ENCODE measurements at regions not wholly inside any gene's neighbourhood (a gene's known extent, or its start where the extent isn't known, plus 50 kb on each side); places are given as distances from the start of the nearest gene placed in this dataset.

- H2BK120ac ChIP-seq (replicated peaks; ENCODE audit: low read depth, low read length), result no peak overlapping the region
- CTCF ChIA-PET (ENCODE audit: partially characterized antibody), result interaction anchor here (0.6 to 3.1 kb wide), 10 partner anchors 9 to 496 kb away, joined by 3 to 19 read pairs (median 4); no protein-coding TSS in a partner anchor
- no peak overlapping the region for H4K91ac ChIP-seq (replicated peaks; ENCODE audit: insufficient read length, low read length)
These were observed 512.6 kb upstream of the FAM241A start for GRCh38 chr4:111632641-111633151.

More at GRCh38 chr4:111632641-111633151, 512.6 kb upstream of the FAM241A start:
- no peak overlapping the region for H3K4me3 ChIP-seq (ENCODE audit: extremely low read depth in 1 of 4, insufficient read depth in 2 of 4, low read depth in 3 of 4, low read length in 4 of 4)
- no peak overlapping the region for H3K4ac ChIP-seq (replicated peaks; ENCODE audit: insufficient read length, low read depth, low read length)
- no peaks in the 10 kb centered on the region for H3K9me3 ChIP-seq (ENCODE audit: insufficient read depth in 2 of 2, low read depth in 1 of 2, low read length in 1 of 2)
- H3K36me3 ChIP-seq (ENCODE audit: control insufficient read depth in 2 of 4, insufficient read depth in 4 of 4, low read length in 3 of 4), result no peaks in the 10 kb centered on the region
- H4K8ac ChIP-seq (ENCODE audit: extremely low read depth, insufficient read depth, low read length), result no peak overlapping the region
- no peaks in the 10 kb centered on the region for H3K27me3 ChIP-seq (replicated peaks in 1 of 4; ENCODE audit: control insufficient read depth in 3 of 4, extremely low read depth in 1 of 4, insufficient read depth in 3 of 4, low read length in 3 of 4)
- no peak overlapping the region for H2BK20ac ChIP-seq (ENCODE audit: low read length)
- no peak overlapping the region for H3K4me2 ChIP-seq (ENCODE audit: insufficient read depth in 1 of 2, low read depth in 2 of 2, low read length in 2 of 2)
- H3K18ac ChIP-seq (ENCODE audit: extremely low read depth, low read length), result no peak overlapping the region
- no peak overlapping the region for H3K9ac ChIP-seq (replicated peaks in 1 of 4; ENCODE audit: extremely low read depth in 1 of 4, low read depth in 3 of 4, low read length in 3 of 4)
- FAIRE-seq (no peak), DNase-seq (ENCODE audit: low read depth in 1 of 2, low spot score in 2 of 2) (no peak)
- no peak overlapping the region for H2AK5ac ChIP-seq (ENCODE audit: low read depth, low read length)
- H3K56ac ChIP-seq (replicated peaks; ENCODE audit: insufficient read length, low read depth, low read length), result no peak overlapping the region
- no peak overlapping the region for H2BK15ac ChIP-seq (ENCODE audit: low read length)
- POLR2A ChIA-PET (ENCODE audit: partially characterized antibody), result no interaction called here
- WGBS, 2 experiments (ENCODE audit: extremely low coverage in 1 of 2, insufficient coverage in 1 of 2, insufficient read length in 1 of 2, insufficient replicate concordance in 2 of 2, low coverage in 1 of 2, low lambda C conversion rate in 2 of 2, missing lambda C conversion rate in 1 of 2), result 100% methylated on average over 1 of the region's 1 CpG; no CpG with 5 or more reads in 1 of the 2 experiments
- no peak overlapping the region for H3K14ac ChIP-seq (ENCODE audit: insufficient read length)
- no peaks in the 10 kb centered on the region for H3K79me1 ChIP-seq (ENCODE audit: low read depth, low read length)
- no peaks in the 10 kb centered on the region for H3K79me2 ChIP-seq (ENCODE audit: control insufficient read depth in 1 of 2, insufficient read depth in 2 of 2, low read length in 2 of 2)
- no peaks in the 10 kb centered on the region for H4K20me1 ChIP-seq (replicated peaks in 1 of 2; ENCODE audit: control insufficient read depth in 1 of 2, insufficient read depth in 2 of 2, low read length in 2 of 2)
- no peak overlapping the region for H2BK12ac ChIP-seq (ENCODE audit: low read depth, low read length)
- H2BK5ac ChIP-seq (ENCODE audit: low read depth, low read length), result no peak overlapping the region
- TF ChIP-seq KDM4A (IDR thresholded peaks at IDR 0.05; ENCODE audit: low read depth, low read length, severe bottlenecking) (no peak), BRCA1 (IDR thresholded peaks at IDR 0.05; ENCODE audit: low read depth, low read length) (no peak), POLR2A (IDR thresholded peaks at IDR 0.05; ENCODE audit: control extremely low read depth in 1 of 2, low read depth in 2 of 2, low read length in 2 of 2) (no peak), USF2 (IDR thresholded peaks at IDR 0.05; ENCODE audit: low read length) (no peak)
- H3K27ac ChIP-seq (ENCODE audit: low read depth, low read length), result no peak overlapping the region
- H3K4me1 ChIP-seq (replicated peaks in 1 of 4; ENCODE audit: control insufficient read depth in 3 of 4, insufficient read depth in 4 of 4, low read length in 3 of 4), result no peaks in the 10 kb centered on the region
- no peaks in the 10 kb centered on the region for H3K23me2 ChIP-seq (ENCODE audit: low read depth, low read length)
- H2AFZ ChIP-seq (ENCODE audit: low read length), result no peak overlapping the region
- H3K23ac ChIP-seq (ENCODE audit: insufficient read length), result no peak overlapping the region
- H4K5ac ChIP-seq (ENCODE audit: insufficient read length, low read depth, low read length), result no peak overlapping the region
